ENCODE measurements at regions not wholly inside any gene's neighbourhood (a gene's known extent, or its start where the extent isn't known, plus 50 kb on each side); places are given as distances from the start of the nearest gene placed in this dataset.

DNA sequence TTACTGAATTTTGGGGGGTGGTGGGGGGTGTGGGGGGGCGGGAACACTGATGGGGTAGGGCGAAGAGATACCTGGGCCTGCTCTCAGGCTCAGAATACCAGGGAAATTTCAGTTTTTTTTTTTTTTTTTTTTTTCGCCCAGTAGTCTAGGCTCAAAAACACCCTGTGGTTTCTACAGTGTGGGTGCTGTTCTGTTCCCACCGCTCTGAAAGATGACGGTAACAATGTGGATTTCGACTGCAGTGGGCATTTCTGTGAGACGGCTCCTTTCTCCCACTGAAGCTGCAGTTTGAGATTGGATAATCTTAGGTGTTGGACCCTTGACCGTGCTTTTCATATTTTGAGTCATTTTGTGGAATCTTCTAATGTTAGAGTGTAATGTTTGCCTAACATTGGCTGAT lies 143.8 kb upstream of the RGMA start:
- H3K27me3 Mint-ChIP-seq: peaks cover 26% of the 10 kb centered on the region
- no peak overlapping the region for H3K27ac Mint-ChIP-seq
- H3K4me1 Mint-ChIP-seq: peaks cover 13% of the 10 kb centered on the region
- H3K4me3 Mint-ChIP-seq: no peak overlapping the region
- H3K36me3 Mint-ChIP-seq: no peaks in the 10 kb centered on the region
- H3K9me3 Mint-ChIP-seq: no peaks in the 10 kb centered on the region

- H3K4me3 Mint-ChIP-seq: no peak overlapping the region
Measured at GRCh38 chr15:93231994-93232393, 143.0 kb upstream of the RGMA start.

DNA sequence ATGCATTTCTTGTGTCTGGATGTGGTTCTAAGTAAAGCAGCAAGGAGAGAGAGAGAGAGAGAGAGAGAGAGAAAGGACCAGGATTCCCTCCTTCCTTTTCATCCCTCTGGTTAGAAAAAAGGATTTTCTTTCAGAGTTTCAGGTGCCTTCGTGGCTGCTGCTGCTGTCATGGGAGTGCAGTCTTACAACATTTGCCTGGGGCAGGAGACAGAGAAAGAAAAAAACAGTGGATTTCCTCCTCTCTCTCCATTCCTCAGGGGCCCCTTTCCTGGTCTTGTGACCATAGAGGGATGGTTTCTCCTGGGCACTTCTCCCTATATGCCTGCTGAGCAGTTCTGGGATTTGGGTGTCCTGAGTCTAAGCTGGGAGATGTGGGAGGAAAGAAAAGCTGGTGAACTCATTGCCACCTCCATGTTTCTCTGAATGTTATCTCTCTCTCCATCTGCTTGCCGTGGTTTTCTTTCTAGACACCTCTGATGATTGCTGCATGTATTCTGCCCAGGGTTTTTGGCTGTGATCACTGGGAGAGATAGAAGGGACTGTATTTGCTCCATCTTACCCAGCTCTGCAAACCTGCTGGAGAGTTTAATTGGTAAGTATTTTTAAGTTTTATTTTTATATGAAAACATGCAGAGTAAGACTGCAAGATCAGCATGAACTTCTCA lies 142.4 kb upstream of the RGMA start:
- no peak overlapping the region for H3K27ac Mint-ChIP-seq
- H3K9me3 Mint-ChIP-seq: no peaks in the 10 kb centered on the region
- no peak overlapping the region for H3K4me3 Mint-ChIP-seq
- H3K36me3 Mint-ChIP-seq: no peaks in the 10 kb centered on the region
- H3K27me3 Mint-ChIP-seq: peaks cover 28% of the 10 kb centered on the region
- H3K4me1 Mint-ChIP-seq: peaks cover 8% of the 10 kb centered on the region

More at GRCh38 chr15:93231994-93232393, 143.0 kb upstream of the RGMA start:
- Mint-ChIP-seq H3K27ac (no peak overlapping the region), H3K4me1 (peaks cover 13% of the 10 kb centered on the region), H3K27me3 (peaks cover 28% of the 10 kb centered on the region), H3K36me3 (no peaks in the 10 kb centered on the region), H3K9me3 (no peaks in the 10 kb centered on the region)

DNA sequence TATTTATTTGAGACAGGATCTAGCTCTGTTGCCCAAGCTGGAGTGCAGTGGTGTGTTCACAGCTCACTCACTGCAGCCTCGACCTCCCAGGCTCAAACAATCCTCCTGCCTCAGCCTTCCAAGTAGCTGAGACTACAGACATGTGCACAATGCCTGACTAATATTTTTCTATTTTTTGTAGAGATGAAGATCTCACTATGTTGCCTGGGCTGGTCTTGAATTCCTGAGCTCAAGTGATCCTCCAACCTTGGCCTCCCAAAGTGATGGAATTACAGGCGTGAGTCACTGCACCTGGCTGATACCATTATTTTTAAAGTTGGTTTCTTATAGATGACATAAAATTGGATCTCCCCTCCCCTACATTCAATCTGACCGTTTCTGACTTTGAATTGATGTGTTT lies 139.5 kb upstream of the RGMA start:
- H3K27ac Mint-ChIP-seq: no peak overlapping the region
- H3K36me3 Mint-ChIP-seq: no peaks in the 10 kb centered on the region
- H3K27me3 Mint-ChIP-seq: peaks cover 20% of the 10 kb centered on the region
- no peaks in the 10 kb centered on the region for H3K4me1 Mint-ChIP-seq
- no peaks in the 10 kb centered on the region for H3K9me3 Mint-ChIP-seq
- no peak overlapping the region for H3K4me3 Mint-ChIP-seq

DNA sequence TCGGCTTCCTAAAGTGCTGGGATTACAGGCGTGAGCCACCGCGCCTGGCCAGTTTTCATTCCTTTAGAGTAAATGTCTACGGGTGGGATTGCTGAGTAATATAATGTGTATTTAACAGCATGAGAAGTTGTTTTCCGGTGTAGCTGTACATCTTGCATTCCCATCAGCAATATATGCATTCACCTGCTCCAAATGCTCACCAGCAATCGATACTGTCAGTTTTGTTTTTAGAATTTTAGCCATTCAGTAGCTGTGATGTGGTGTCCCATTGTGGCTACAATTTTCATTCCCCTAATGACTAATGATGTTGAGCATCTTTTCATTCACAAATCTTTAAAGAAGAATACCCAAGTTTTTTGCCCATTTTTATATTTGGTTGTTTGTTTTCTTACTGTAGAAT lies 134.8 kb upstream of the RGMA start:
- Mint-ChIP-seq H3K4me1 (no peaks in the 10 kb centered on the region), H3K9me3 (no peaks in the 10 kb centered on the region), H3K27ac (no peak overlapping the region), H3K36me3 (no peaks in the 10 kb centered on the region), H3K4me3 (no peak overlapping the region), H3K27me3 (peaks cover 6% of the 10 kb centered on the region)

DNA sequence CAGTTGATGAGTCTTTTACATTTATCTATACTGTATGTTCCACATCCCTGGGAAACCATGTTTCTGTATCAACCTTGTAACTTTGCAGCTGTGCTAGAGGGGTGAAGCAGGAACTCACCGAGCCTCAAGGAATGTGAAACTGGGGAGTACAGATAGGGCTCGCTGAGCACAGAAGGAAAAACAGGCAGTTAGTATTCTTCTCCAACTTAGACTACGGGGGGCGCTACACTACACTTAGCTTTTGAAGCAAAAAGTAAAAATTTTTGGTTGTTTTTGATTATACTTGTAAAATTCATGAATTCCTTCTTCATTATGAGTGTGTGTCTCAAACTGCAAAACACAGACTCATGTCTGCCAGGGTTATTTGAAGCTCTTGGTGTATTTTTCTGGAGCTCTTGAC lies 132.7 kb upstream of the RGMA start:
- H3K4me1 Mint-ChIP-seq: no peaks in the 10 kb centered on the region
- no peak overlapping the region for H3K27ac Mint-ChIP-seq
- no peaks in the 10 kb centered on the region for H3K36me3 Mint-ChIP-seq
- peaks cover 3% of the 10 kb centered on the region for H3K27me3 Mint-ChIP-seq
- no peak overlapping the region for H3K4me3 Mint-ChIP-seq
- H3K9me3 Mint-ChIP-seq: no peaks in the 10 kb centered on the region

GRCh38 chr15:93219859-93220420 lies 130.9 kb upstream of the RGMA start:
- Mint-ChIP-seq H3K36me3 (no peaks in the 10 kb centered on the region), H3K4me3 (no peak overlapping the region), H3K4me1 (no peaks in the 10 kb centered on the region), H3K27me3 (no peaks in the 10 kb centered on the region), H3K27ac (no peak overlapping the region), H3K9me3 (no peaks in the 10 kb centered on the region)

DNA sequence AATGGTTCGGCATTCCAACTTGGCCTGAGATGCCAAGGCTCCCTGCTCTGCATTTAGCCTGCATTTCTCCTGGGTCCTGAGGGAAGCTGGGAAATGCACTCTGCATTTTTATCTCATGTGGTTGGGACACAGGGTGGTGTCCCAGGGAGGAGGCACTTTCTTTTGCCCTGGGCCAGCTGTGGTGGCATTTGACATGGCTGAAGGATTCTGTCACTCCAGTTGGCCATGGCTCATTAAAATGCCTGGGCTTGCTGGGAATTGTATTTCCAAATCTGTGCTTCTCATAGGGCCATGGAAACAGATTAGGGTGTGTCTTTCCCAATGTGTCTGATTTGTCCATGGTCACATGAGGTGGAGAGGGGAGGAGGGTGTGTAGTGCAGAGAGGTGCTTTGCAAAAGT lies 128.3 kb upstream of the RGMA start:
- Mint-ChIP-seq H3K27me3 (no peaks in the 10 kb centered on the region), H3K4me1 (no peaks in the 10 kb centered on the region), H3K9me3 (no peaks in the 10 kb centered on the region), H3K36me3 (no peaks in the 10 kb centered on the region), H3K4me3 (no peak overlapping the region), H3K27ac (no peak overlapping the region)

- H3K9me3 Mint-ChIP-seq: no peaks in the 10 kb centered on the region
- peaks cover 2% of the 10 kb centered on the region for H3K27me3 Mint-ChIP-seq
- no peak overlapping the region for H3K27ac Mint-ChIP-seq
- H3K36me3 Mint-ChIP-seq: no peaks in the 10 kb centered on the region
- H3K4me3 Mint-ChIP-seq: no peak overlapping the region
- H3K4me1 Mint-ChIP-seq: no peaks in the 10 kb centered on the region
Measured at GRCh38 chr15:93214106-93214505, 125.1 kb upstream of the RGMA start.

- no peak overlapping the region for H3K4me3 Mint-ChIP-seq
- no peaks in the 10 kb centered on the region for H3K9me3 Mint-ChIP-seq
- peaks cover 2% of the 10 kb centered on the region for H3K27me3 Mint-ChIP-seq
- H3K4me1 Mint-ChIP-seq: no peaks in the 10 kb centered on the region
- H3K36me3 Mint-ChIP-seq: no peaks in the 10 kb centered on the region
- H3K27ac Mint-ChIP-seq: no peak overlapping the region
Measured at GRCh38 chr15:93213281-93213680, 124.3 kb upstream of the RGMA start.

DNA sequence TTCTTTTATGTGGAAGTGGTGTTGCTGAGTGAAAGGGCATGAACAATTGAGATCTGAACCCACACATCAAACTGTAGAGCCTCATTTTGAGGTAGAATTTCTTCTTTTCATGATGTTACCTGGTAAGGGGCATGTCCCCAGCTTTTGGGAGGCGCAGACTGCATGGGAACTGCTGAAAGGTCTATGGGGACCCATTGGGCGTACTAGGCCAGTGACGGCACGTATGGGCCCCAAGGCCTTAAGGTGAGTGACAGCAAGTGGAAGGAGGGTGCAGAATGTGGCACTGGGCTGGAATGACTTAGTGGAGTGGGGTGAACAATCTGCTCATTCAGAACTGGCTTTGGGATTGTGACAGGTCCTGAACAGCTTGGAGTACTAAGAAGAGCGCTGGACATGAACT lies 123.6 kb upstream of the RGMA start:
- H3K9me3 Mint-ChIP-seq: no peaks in the 10 kb centered on the region
- no peaks in the 10 kb centered on the region for H3K4me1 Mint-ChIP-seq
- H3K36me3 Mint-ChIP-seq: no peaks in the 10 kb centered on the region
- H3K4me3 Mint-ChIP-seq: no peak overlapping the region
- H3K27ac Mint-ChIP-seq: no peak overlapping the region
- H3K27me3 Mint-ChIP-seq: peaks cover 2% of the 10 kb centered on the region

DNA sequence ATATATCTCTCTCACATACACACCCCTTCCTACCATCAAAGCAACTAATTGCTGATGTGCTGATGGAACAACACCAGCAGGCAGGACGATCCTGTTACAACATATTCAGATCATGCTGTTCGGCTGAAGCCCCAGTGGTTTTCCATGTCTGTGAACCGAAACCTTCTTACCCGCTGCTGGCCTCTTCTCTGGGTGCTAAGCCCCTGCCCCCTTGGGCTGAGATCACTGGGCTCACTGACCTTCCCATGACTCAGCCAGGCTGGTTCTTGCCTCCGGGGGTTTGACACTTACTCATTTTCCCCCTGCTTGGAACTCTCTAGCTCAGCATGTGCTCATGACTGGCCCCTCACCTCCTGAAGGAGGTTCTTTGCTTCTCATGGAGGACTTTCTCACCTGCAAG lies 122.0 kb upstream of the RGMA start:
- no peaks in the 10 kb centered on the region for H3K9me3 Mint-ChIP-seq
- H3K27me3 Mint-ChIP-seq: peaks cover 6% of the 10 kb centered on the region
- no peak overlapping the region for H3K4me3 Mint-ChIP-seq
- H3K36me3 Mint-ChIP-seq: no peaks in the 10 kb centered on the region
- H3K4me1 Mint-ChIP-seq: no peaks in the 10 kb centered on the region
- no peak overlapping the region for H3K27ac Mint-ChIP-seq

- Mint-ChIP-seq H3K9me3 (no peaks in the 10 kb centered on the region), H3K27me3 (peaks cover 7% of the 10 kb centered on the region), H3K4me3 (no peak overlapping the region), H3K4me1 (no peaks in the 10 kb centered on the region), H3K27ac (no peak overlapping the region), H3K36me3 (no peaks in the 10 kb centered on the region)
Measured at GRCh38 chr15:93209690-93210445, 120.9 kb upstream of the RGMA start.

DNA sequence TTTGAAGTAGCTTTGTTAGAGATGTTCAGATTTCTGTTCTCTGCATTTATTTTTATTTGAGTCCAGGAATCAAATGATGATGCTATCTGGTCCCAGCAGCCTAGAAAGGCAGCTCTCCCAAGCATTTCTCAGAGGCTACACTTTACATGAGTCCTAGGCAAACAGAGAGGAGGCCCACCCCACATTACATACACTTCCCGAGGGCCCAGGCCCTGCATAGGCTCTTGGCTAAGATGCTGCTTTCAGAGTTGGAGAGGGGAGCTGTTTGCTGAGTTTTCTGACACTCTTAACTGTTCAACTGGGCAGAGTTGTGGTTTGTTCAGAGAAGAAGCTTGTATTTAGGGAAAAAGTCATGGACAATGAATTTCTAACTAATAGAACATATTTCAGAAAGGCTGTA lies 117.9 kb upstream of the RGMA start:
- Mint-ChIP-seq H3K36me3 (no peaks in the 10 kb centered on the region), H3K9me3 (no peaks in the 10 kb centered on the region), H3K27ac (no peak overlapping the region), H3K27me3 (peaks cover 10% of the 10 kb centered on the region), H3K4me3 (no peak overlapping the region), H3K4me1 (no peaks in the 10 kb centered on the region)

- peaks cover 11% of the 10 kb centered on the region for H3K27me3 Mint-ChIP-seq
- H3K4me3 Mint-ChIP-seq: no peak overlapping the region
- H3K27ac Mint-ChIP-seq: no peak overlapping the region
- H3K9me3 Mint-ChIP-seq: no peaks in the 10 kb centered on the region
- no peaks in the 10 kb centered on the region for H3K36me3 Mint-ChIP-seq
- H3K4me1 Mint-ChIP-seq: no peaks in the 10 kb centered on the region
Measured at GRCh38 chr15:93205413-93205812, 116.4 kb upstream of the RGMA start.

GRCh38 chr15:93203036-93203435 lies 114.0 kb upstream of the RGMA start:
- Mint-ChIP-seq H3K27me3 (peaks cover 14% of the 10 kb centered on the region), H3K4me1 (no peaks in the 10 kb centered on the region), H3K36me3 (peaks cover 2% of the 10 kb centered on the region), H3K4me3 (no peak overlapping the region), H3K27ac (no peak overlapping the region), H3K9me3 (peaks cover 7% of the 10 kb centered on the region)
